Activated CD8-positive, alpha-beta memory T cell treated with anti-CD3 and anti-CD28 coated beads, Interleukin-2, amount 50 U/mL, for 48 hours (primary cell): ENCODE measurements at regions not wholly inside any gene's neighbourhood (a gene's known extent, or its start where the extent isn't known, plus 50 kb on each side); places are given as distances from the start of the nearest gene placed in this dataset.

ENCODE experiments used
- DNase-seq: peaks from one replicate; pipeline ENCODE4 v3.0.0-alpha.2; 2020

GRCh38 chr4:26141911-26142638 lies 178.7 kb upstream of the RBPJ start:
- DNase-seq, result no peak

- DNase-seq, result no peak
Measured at GRCh38 chr4:26144526-26145155, 176.2 kb upstream of the RBPJ start.

GRCh38 chr4:26145212-26145611 lies 175.6 kb upstream of the RBPJ start:
- no peak for DNase-seq

- no peak for DNase-seq
Measured at GRCh38 chr4:26148927-26149326, 171.9 kb upstream of the RBPJ start.

- peak; percentile 73 for DNase-seq
Measured at GRCh38 chr4:26150948-26151347, 169.9 kb upstream of the RBPJ start.

DNA sequence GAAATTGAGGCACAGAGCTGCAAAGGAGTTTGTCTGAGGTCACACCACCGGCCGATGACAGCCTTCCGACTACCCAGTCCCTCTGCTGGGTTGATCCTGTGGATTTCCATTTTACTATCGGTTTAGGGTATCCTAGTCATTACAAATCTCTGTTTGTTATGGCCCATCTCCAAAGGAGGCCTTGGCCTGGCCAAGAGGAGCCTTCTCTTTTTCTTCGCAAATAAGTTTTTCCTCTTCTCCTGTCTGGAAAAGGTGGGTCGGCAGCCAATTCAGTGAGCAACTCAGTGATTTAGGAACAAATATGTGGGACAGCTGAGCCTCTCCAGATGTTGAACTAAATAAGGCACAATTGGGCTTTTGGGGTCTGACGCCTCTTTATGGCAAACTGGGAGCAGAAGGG lies 169.2 kb upstream of the RBPJ start:
- DNase-seq, result no peak

DNA sequence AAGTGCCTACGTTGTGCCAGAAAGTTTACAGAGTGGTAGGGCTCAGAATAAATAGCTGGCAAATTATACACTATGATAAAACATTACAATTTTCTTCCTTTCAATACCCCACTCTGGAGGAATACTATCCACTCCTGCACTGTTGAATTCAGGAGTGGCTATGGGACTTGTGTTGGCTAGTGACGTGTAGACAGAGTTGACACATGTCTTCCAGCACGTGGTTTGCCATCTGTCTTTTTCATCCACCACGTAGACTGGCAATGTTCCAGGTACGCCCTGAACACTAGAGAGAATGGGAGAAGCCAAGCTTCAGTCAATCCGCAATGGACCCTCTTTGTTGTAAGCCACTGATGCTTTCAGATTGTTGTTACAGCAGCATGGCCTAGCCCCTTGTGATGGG lies 168.8 kb upstream of the RBPJ start:
- DNase-seq, result no peak

GRCh38 chr4:26157541-26157940 lies 163.3 kb upstream of the RBPJ start:
- no peak for DNase-seq

DNA sequence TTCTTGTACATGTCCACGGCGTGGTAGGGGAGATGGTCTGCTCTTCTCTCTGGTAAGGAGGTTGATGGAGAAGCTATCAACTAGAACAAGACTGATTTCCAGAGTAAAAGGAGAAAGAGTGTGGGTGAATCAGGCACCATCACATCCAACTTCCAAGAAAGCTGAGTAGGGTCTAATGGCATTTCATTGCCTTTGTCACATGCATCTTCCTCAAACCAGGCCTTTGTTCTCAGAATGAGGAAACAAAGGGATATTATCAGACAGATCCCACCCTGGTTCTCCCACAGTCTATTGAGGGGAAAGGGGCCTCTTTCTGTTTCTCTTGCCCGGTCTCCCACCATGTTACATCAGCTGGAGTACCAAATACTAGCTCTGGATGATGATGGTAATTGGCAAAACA lies 160.2 kb upstream of the RBPJ start:
- DNase-seq, result no peak

GRCh38 chr4:26161030-26161824 lies 159.6 kb upstream of the RBPJ start:
- DNase-seq, result no peak

DNA sequence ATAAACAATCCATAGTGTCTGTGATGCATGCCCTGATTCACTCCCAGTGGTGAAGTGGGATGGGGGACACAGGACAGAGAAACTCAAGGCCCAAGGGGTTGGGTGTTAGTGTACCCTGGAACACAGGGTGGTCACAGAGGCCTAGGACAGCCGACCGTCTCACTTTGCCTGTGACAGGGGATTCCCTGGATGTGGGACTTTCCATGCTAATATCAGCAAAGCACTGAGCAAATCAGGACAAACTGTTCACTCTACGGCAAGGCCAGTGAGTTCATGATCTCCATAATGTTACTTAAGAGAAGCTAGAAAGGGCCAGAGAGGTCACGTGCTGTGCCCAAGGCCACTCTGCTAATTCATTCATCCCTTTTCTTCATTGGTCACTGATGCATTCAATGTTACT lies 158.7 kb upstream of the RBPJ start:
- DNase-seq, result no peak

GRCh38 chr4:26163425-26164362 lies 157.1 kb upstream of the RBPJ start:
- no peak for DNase-seq

DNA sequence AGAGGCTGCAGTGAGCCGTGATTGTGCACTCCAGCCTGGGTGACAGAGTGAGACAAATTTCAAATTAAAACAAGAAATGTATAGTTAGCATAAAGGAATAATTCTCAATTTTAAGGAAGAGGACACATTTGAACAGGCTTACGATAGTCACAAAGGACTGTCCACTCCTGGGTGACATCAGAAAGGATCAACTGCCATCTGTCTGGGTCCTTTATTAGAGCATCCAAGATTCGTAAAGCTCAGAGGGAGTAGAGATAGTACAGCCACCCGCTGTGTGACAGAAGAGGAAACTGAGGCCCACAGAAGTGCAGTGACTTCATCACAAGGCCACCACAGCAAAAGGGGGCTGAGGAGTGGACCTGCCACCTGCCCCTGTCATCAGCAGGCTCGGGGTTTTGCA lies 149.3 kb upstream of the RBPJ start:
- DNase-seq, result no peak

- DNase-seq, result no peak
Measured at GRCh38 chr4:26171941-26172340, 148.9 kb upstream of the RBPJ start.

DNA sequence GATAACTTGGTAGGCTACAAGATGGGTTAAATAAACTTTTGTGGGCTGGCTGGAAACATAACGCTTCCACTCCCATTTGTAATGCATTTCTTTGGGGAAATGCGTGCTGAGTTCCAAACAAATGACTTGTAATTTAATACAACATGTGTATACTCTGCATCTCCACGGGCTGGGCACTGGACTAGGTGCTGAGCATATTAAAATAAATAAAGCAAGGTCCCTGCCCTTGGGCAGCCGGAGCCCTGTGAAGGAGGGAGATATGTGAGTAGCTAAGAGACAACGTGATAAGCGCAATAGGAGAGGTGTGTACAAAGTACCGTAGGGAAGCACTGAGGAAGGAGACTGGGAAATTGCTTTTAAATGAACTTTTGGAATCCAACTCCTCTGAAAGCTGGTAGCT lies 147.2 kb upstream of the RBPJ start:
- no peak for DNase-seq

GRCh38 chr4:26174027-26174426 lies 146.8 kb upstream of the RBPJ start:
- no peak for DNase-seq

- no peak for DNase-seq
Measured at GRCh38 chr4:26175006-26175786, 145.6 kb upstream of the RBPJ start.

DNA sequence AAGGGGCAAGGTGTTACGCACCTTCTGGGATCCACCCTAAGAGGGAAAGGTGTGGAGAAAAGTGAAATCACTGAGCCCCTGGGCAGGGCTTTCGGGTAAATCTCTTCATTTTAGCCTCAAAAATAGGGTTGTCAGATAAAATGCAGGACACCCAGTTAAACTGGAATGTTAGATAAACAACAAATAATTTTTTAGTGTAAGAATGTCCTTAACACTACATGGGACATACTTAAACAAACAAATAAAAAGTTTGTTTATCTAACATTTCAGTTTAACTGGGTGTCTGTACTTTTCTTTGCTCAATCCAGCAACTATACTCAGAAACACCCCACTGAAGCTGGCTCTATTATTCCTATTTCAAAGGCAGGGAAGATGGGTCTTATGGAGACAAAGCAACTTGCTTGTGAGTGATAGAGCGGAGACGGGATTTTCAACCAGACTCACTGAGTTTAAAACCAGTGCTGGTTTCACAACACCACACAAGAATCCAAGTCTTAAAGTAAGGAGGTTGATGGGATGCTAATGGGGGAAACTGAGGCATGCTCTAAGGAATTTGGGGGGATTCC lies 144.8 kb upstream of the RBPJ start:
- no peak for DNase-seq

DNA sequence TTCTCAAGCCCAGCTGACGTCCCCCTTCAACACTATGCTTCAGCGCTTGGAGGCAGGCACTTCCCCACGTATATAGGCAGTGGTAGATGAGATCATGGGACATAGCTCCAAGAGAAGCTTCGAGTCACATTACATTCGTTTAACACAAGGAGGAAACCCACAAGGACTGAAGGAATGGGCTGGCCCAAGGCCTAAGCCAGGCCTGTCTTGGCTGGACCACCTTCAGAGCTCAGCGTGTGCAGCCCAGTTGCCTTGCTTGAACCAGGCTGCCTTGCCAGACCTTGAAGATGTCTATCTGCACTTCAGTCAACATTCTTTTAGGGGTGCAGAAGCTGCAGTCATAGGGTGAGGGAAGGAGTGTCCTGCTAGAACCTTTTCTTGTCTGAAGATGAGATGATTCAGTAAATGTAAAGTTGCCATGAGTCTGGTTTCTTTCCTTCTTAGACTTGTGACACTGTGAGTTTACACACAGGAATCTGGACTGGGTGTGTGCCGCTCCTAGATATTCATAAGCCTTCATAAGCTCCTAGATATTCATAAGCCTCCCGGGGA lies 144.1 kb upstream of the RBPJ start:
- no peak for DNase-seq

DNA sequence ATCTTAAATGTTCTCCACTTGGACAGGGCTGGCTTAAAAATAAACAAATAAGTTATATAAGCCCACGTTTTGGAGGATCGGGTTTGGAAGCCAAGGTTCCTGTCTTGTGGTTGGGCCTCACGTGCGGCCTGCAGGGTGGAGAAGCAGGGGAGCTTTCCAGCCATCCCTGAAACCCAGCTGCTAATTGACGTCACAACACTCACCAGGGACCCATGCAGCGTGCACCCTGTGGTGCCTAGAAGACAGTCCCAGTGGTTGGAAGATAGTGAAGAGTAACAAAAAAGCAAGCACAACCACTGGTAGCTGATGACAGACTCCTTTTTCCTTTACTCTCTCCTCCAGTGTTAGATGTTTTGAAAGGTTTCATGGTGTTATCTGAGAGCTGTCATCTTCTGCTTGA lies 142.0 kb upstream of the RBPJ start:
- DNase-seq, result no peak

DNA sequence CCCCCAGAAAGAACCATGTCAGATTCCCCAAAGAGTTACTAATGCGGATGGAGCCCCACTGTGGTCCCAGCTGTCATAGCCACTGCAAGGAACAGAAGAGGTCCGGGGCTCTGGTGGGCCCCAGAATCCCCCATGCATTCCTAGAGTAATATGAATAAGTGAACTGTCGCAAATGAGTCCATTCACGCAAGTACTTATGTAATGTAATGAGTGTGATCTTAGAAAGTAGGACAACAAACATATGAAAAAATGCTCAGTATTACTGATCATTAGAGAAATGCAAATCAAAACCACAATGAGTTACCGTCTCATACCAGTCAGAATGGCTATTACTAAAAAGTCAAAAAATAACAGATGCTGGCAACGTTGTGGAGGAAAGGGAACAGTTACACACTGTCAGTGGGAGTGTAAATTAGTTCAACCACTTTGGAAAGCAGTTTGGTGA lies 141.5 kb upstream of the RBPJ start:
- no peak for DNase-seq
